ENCODE measurements at regions not wholly inside any gene's neighbourhood (a gene's known extent, or its start where the extent isn't known, plus 50 kb on each side); places are given as distances from the start of the nearest gene placed in this dataset.

GRCh38 chr9:85142496-85142911 lies 473.0 kb downstream of the NTRK2 start:
- no peak overlapping the region for H3K9ac ChIP-seq (ENCODE audit: low read depth, low read length)
- H3K4me2 ChIP-seq (ENCODE audit: low read length) = no peak overlapping the region
- no peaks in the 10 kb centered on the region for H3K9me3 ChIP-seq (replicated peaks; ENCODE audit: low read length)
- no peaks in the 10 kb centered on the region for H3K4me1 ChIP-seq (ENCODE audit: control insufficient read depth, insufficient read depth, low read length)
- no peaks in the 10 kb centered on the region for H3K27me3 ChIP-seq (ENCODE audit: control insufficient read depth, insufficient read depth, low read length)
- no peaks in the 10 kb centered on the region for H3K36me3 ChIP-seq (ENCODE audit: insufficient read depth, low read length)
- H3K4me3 ChIP-seq (ENCODE audit: low read length) = no peak overlapping the region

DNA sequence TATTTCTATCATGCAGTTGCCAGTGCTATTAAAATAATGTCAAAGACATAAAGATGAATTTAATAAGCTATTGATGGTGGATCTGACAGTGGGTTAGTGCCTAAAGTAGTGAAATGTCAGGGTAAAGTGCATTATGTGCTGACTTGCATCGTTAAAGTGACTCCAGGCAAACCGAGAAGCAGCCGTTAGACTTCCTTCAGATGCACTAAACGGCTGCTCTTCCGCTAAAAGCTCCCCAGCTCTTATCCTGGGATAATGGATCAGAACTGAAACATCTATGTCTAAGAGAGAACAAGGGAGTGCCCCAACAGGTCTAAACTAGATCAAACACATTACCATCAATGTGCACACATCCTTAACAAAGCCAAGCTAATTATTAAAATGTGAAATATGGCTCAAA lies 468.2 kb downstream of the NTRK2 start:
- no peak overlapping the region for H3K9ac ChIP-seq (ENCODE audit: low read depth, low read length)
- H3K4me2 ChIP-seq (ENCODE audit: low read length) = no peak overlapping the region
- no peaks in the 10 kb centered on the region for H3K4me1 ChIP-seq (ENCODE audit: control insufficient read depth, insufficient read depth, low read length)
- H3K4me3 ChIP-seq (ENCODE audit: low read length) = no peak overlapping the region
- H3K27me3 ChIP-seq (ENCODE audit: control insufficient read depth, insufficient read depth, low read length) = no peaks in the 10 kb centered on the region
- no peaks in the 10 kb centered on the region for H3K36me3 ChIP-seq (ENCODE audit: insufficient read depth, low read length)
- H3K9me3 ChIP-seq (replicated peaks; ENCODE audit: low read length) = no peaks in the 10 kb centered on the region

DNA sequence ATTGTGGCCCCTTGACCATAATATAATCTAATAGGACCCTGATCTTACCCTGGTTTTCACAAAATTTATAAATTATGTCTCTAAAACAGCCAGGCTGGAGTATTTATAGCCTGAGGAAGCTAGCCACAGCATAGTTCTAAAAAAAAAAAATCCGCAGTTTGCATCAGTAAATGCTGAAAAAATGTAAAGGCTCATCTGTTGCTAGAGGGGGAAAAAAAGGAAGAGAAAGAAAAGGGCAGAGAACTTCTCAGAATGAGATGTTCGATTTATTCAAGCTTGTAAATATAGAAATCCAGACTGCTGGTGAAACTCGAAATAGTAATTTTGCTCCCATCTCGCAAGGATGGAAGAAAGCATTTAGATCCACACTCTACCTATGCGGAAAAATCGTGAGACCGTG lies 467.5 kb downstream of the NTRK2 start:
- H3K4me1 ChIP-seq (ENCODE audit: control insufficient read depth, insufficient read depth, low read length) = no peaks in the 10 kb centered on the region
- H3K9ac ChIP-seq (ENCODE audit: low read depth, low read length) = no peak overlapping the region
- H3K9me3 ChIP-seq (replicated peaks; ENCODE audit: low read length) = no peaks in the 10 kb centered on the region
- H3K4me3 ChIP-seq (ENCODE audit: low read length) = no peak overlapping the region
- H3K36me3 ChIP-seq (ENCODE audit: insufficient read depth, low read length) = no peaks in the 10 kb centered on the region
- no peak overlapping the region for H3K4me2 ChIP-seq (ENCODE audit: low read length)
- H3K27me3 ChIP-seq (ENCODE audit: control insufficient read depth, insufficient read depth, low read length) = no peaks in the 10 kb centered on the region

DNA sequence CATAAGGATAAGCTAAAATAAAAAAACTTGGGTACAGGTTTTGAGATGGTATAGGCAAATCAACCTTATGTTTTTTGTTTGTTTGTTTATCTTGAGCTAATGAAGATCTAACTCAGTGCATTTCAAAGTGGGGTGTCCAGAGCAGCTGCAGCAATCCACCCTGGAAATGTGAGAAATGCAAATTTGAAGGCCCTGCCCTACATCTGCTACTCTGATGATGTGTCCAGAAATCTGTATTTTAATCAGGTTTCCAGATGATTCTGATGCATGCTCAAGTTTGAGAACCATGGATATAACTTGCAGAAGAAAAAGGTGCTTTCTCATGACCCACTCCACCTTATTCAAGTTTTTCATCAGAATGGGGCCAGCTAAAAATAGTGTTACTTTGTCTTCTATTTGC lies 467.0 kb downstream of the NTRK2 start:
- H3K27me3 ChIP-seq (ENCODE audit: control insufficient read depth, insufficient read depth, low read length) = no peaks in the 10 kb centered on the region
- no peak overlapping the region for H3K4me2 ChIP-seq (ENCODE audit: low read length)
- no peaks in the 10 kb centered on the region for H3K36me3 ChIP-seq (ENCODE audit: insufficient read depth, low read length)
- H3K4me1 ChIP-seq (ENCODE audit: control insufficient read depth, insufficient read depth, low read length) = no peaks in the 10 kb centered on the region
- no peak overlapping the region for H3K9ac ChIP-seq (ENCODE audit: low read depth, low read length)
- no peaks in the 10 kb centered on the region for H3K9me3 ChIP-seq (replicated peaks; ENCODE audit: low read length)
- no peak overlapping the region for H3K4me3 ChIP-seq (ENCODE audit: low read length)

- Histone ChIP-seq H3K4me3 (ENCODE audit: low read length) (no peak overlapping the region), H3K27me3 (ENCODE audit: control insufficient read depth, insufficient read depth, low read length) (no peaks in the 10 kb centered on the region), H3K36me3 (ENCODE audit: insufficient read depth, low read length) (no peaks in the 10 kb centered on the region), H3K4me2 (ENCODE audit: low read length) (no peak overlapping the region), H3K9ac (ENCODE audit: low read depth, low read length) (no peak overlapping the region), H3K9me3 (replicated peaks; ENCODE audit: low read length) (no peaks in the 10 kb centered on the region), H3K4me1 (ENCODE audit: control insufficient read depth, insufficient read depth, low read length) (no peaks in the 10 kb centered on the region)
Measured at GRCh38 chr9:85130764-85131163, 461.2 kb downstream of the NTRK2 start.

GRCh38 chr9:85130260-85130659 lies 460.7 kb downstream of the NTRK2 start:
- Histone ChIP-seq H3K9me3 (replicated peaks; ENCODE audit: low read length) (no peaks in the 10 kb centered on the region), H3K4me3 (ENCODE audit: low read length) (no peak overlapping the region), H3K4me1 (ENCODE audit: control insufficient read depth, insufficient read depth, low read length) (no peaks in the 10 kb centered on the region), H3K9ac (ENCODE audit: low read depth, low read length) (no peak overlapping the region), H3K4me2 (ENCODE audit: low read length) (no peak overlapping the region), H3K36me3 (ENCODE audit: insufficient read depth, low read length) (no peaks in the 10 kb centered on the region), H3K27me3 (ENCODE audit: control insufficient read depth, insufficient read depth, low read length) (no peaks in the 10 kb centered on the region)

- Histone ChIP-seq H3K9me3 (replicated peaks; ENCODE audit: low read length) (no peaks in the 10 kb centered on the region), H3K36me3 (ENCODE audit: insufficient read depth, low read length) (no peaks in the 10 kb centered on the region), H3K9ac (ENCODE audit: low read depth, low read length) (no peak overlapping the region), H3K4me1 (ENCODE audit: control insufficient read depth, insufficient read depth, low read length) (no peaks in the 10 kb centered on the region), H3K4me3 (ENCODE audit: low read length) (no peak overlapping the region), H3K4me2 (ENCODE audit: low read length) (no peak overlapping the region), H3K27me3 (ENCODE audit: control insufficient read depth, insufficient read depth, low read length) (no peaks in the 10 kb centered on the region)
Measured at GRCh38 chr9:85129514-85129913, 460.0 kb downstream of the NTRK2 start.

- Histone ChIP-seq H3K9ac (ENCODE audit: low read depth, low read length) (no peak overlapping the region), H3K4me3 (ENCODE audit: low read length) (no peak overlapping the region), H3K4me1 (ENCODE audit: control insufficient read depth, insufficient read depth, low read length) (no peaks in the 10 kb centered on the region), H3K36me3 (ENCODE audit: insufficient read depth, low read length) (no peaks in the 10 kb centered on the region), H3K9me3 (replicated peaks; ENCODE audit: low read length) (no peaks in the 10 kb centered on the region), H3K27me3 (ENCODE audit: control insufficient read depth, insufficient read depth, low read length) (no peaks in the 10 kb centered on the region), H3K4me2 (ENCODE audit: low read length) (no peak overlapping the region)
Measured at GRCh38 chr9:85118990-85119755, 449.6 kb downstream of the NTRK2 start.

- Histone ChIP-seq H3K4me3 (ENCODE audit: low read length) (no peak overlapping the region), H3K4me1 (ENCODE audit: control insufficient read depth, insufficient read depth, low read length) (no peaks in the 10 kb centered on the region), H3K36me3 (ENCODE audit: insufficient read depth, low read length) (no peaks in the 10 kb centered on the region), H3K4me2 (ENCODE audit: low read length) (no peak overlapping the region), H3K9ac (ENCODE audit: low read depth, low read length) (no peak overlapping the region), H3K27me3 (ENCODE audit: control insufficient read depth, insufficient read depth, low read length) (no peaks in the 10 kb centered on the region), H3K9me3 (replicated peaks; ENCODE audit: low read length) (no peaks in the 10 kb centered on the region)
Measured at GRCh38 chr9:85117831-85118230, 448.3 kb downstream of the NTRK2 start.

DNA sequence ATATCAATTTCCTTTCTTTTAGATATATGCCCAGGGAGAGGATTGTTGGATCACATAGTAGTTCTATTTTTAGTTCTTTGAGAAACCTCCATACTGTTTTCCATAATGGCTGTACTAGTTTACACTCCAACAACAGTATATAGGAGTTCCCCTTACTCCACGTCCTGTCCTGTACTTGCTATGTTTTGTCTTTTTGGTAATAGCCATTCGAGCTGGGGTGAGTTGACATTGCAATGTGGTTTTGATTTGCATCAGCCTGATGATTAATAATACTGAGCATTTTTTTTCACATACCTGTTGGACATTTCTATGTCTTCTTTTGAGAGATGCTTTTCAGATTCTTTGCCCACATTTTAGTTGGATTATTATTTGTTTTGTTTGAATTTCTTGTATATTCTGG lies 445.9 kb downstream of the NTRK2 start:
- Histone ChIP-seq H3K27me3 (ENCODE audit: control insufficient read depth, insufficient read depth, low read length) (no peaks in the 10 kb centered on the region), H3K9me3 (replicated peaks; ENCODE audit: low read length) (no peaks in the 10 kb centered on the region), H3K4me1 (ENCODE audit: control insufficient read depth, insufficient read depth, low read length) (no peaks in the 10 kb centered on the region), H3K4me3 (ENCODE audit: low read length) (no peak overlapping the region), H3K4me2 (ENCODE audit: low read length) (no peak overlapping the region), H3K9ac (ENCODE audit: low read depth, low read length) (no peak overlapping the region), H3K36me3 (ENCODE audit: insufficient read depth, low read length) (no peaks in the 10 kb centered on the region)

- Histone ChIP-seq H3K27me3 (ENCODE audit: control insufficient read depth, insufficient read depth, low read length) (no peaks in the 10 kb centered on the region), H3K4me1 (ENCODE audit: control insufficient read depth, insufficient read depth, low read length) (no peaks in the 10 kb centered on the region), H3K4me2 (ENCODE audit: low read length) (no peak overlapping the region), H3K9ac (ENCODE audit: low read depth, low read length) (no peak overlapping the region), H3K9me3 (replicated peaks; ENCODE audit: low read length) (no peaks in the 10 kb centered on the region), H3K36me3 (ENCODE audit: insufficient read depth, low read length) (no peaks in the 10 kb centered on the region), H3K4me3 (ENCODE audit: low read length) (no peak overlapping the region)
Measured at GRCh38 chr9:85114799-85115198, 445.3 kb downstream of the NTRK2 start.

GRCh38 chr9:85112933-85113418 lies 443.4 kb downstream of the NTRK2 start:
- no peaks in the 10 kb centered on the region for H3K4me1 ChIP-seq (ENCODE audit: control insufficient read depth, insufficient read depth, low read length)
- H3K4me2 ChIP-seq (ENCODE audit: low read length) = no peak overlapping the region
- H3K27me3 ChIP-seq (ENCODE audit: control insufficient read depth, insufficient read depth, low read length) = no peaks in the 10 kb centered on the region
- H3K4me3 ChIP-seq (ENCODE audit: low read length) = no peak overlapping the region
- H3K9me3 ChIP-seq (replicated peaks; ENCODE audit: low read length) = no peaks in the 10 kb centered on the region
- H3K36me3 ChIP-seq (ENCODE audit: insufficient read depth, low read length) = no peaks in the 10 kb centered on the region
- no peak overlapping the region for H3K9ac ChIP-seq (ENCODE audit: low read depth, low read length)
